RWPE1 (cell line): ENCODE measurements at regions not wholly inside any gene's neighbourhood (a gene's known extent, or its start where the extent isn't known, plus 50 kb on each side); places are given as distances from the start of the nearest gene placed in this dataset.

Experiments
- CTCF ChIA-PET: fragments of 350-600 bp; sonication (Branson Sonifier 250); formaldehyde crosslinking; extraction: SDS; loops from one replicate; lab custom pipeline; 2021; lab: Yijun Ruan, JAX
- POLR2A ChIA-PET: fragments of 400-600 bp; formaldehyde crosslinking; extraction: SDS; loops from one replicate; lab custom pipeline; 2020; ENCODE audit warnings: antibody characterized with exemption; ENCODE audit not compliant: low non-redundant PET; lab: Yijun Ruan, JAX
- DNase-seq: peaks from one replicate; pipeline ENCODE4 v3.0.0; 2012; ENCODE audit warnings: low spot score
- H3K27ac ChIP-seq: fragments of 450-650 bp; 2 replicates; pipeline ENCODE4 v1.5.1; 2017
- CTCF ChIP-seq: fragments of 450-650 bp; conservative IDR thresholded peaks from 2 replicates; pipeline ENCODE4 v1.5.1; 2017; ENCODE audit warnings: low read depth, mild to moderate bottlenecking

GRCh38 chr1:41995441-41996130 lies 76.9 kb upstream of the HIVEP3 start:
- H3K27ac ChIP-seq: no peak overlapping the region
- ChIA-PET CTCF (no interaction called here), POLR2A (no interaction called here)
- DNase-seq: no peak
- no peak for TF ChIP-seq CTCF

- H3K27ac ChIP-seq: no peak overlapping the region
- ChIA-PET POLR2A (no interaction called here), CTCF (no interaction called here)
- no peak for DNase-seq
- TF ChIP-seq CTCF: no peak
Measured at GRCh38 chr1:41994195-41994894, 75.6 kb upstream of the HIVEP3 start.

GRCh38 chr1:41983451-41983850 lies 64.7 kb upstream of the HIVEP3 start:
- ChIA-PET POLR2A (no interaction called here), CTCF (no interaction called here)
- DNase-seq: no peak
- no peak for TF ChIP-seq CTCF
- no peak overlapping the region for H3K27ac ChIP-seq

GRCh38 chr1:41981796-41982195 lies 63.1 kb upstream of the HIVEP3 start:
- H3K27ac ChIP-seq: no peak overlapping the region
- ChIA-PET POLR2A (no interaction called here), CTCF (no interaction called here)
- no peak for DNase-seq
- TF ChIP-seq CTCF: no peak

GRCh38 chr1:41980827-41981653 lies 62.3 kb upstream of the HIVEP3 start:
- ChIA-PET CTCF (no interaction called here), POLR2A (no interaction called here)
- H3K27ac ChIP-seq: no peak overlapping the region
- TF ChIP-seq CTCF: no peak
- DNase-seq: no peak

- ChIA-PET POLR2A (no interaction called here), CTCF (no interaction called here)
- no peak overlapping the region for H3K27ac ChIP-seq
- no peak for DNase-seq
- TF ChIP-seq CTCF: no peak
Measured at GRCh38 chr1:41978986-41979385, 60.3 kb upstream of the HIVEP3 start.
